ENCODE measurements at regions not wholly inside any gene's neighbourhood (a gene's known extent, or its start where the extent isn't known, plus 50 kb on each side); places are given as distances from the start of the nearest gene placed in this dataset.
"Not testable (repeated sequence)": the region's sequence is repeated elsewhere in the genome, so short reads cannot be mapped to it uniquely, and the experiment has no call there.

GRCh38 chr2:16755442-16755841 is 89.8 kb upstream of the CYRIA start:
- H3K36me3 Mint-ChIP-seq (ENCODE audit: insufficient read depth, unreplicated experiment) = no peaks in the 10 kb centered on the region

DNA sequence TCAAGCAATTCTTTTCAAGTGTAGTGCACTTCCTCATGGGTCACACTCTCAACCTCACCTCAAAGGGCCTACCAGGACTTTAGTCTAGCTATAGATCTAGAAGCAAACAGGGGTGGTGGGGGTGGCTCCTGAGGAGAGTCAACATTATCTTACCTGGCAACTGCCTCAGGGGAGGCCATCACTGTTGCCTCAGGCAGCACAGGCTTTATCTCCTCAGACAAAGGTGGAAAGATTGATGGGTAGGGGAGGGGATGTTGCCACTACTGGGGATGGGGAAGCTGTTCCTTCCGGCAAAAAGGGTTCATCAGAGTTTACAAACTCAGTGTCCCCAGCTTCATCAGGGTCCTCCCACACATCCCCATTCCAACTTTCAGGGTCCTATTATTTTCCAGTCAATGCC is 87.4 kb upstream of the CYRIA start:
- intact Hi-C loops (cut with micrococcal nuclease; ENCODE audit: unreplicated experiment); H3K4me1 Mint-ChIP-seq (ENCODE audit: low read depth, unreplicated experiment); CTCF ChIA-PET; H3K9me3 Mint-ChIP-seq (ENCODE audit: low read depth, unreplicated experiment); H3K27ac Mint-ChIP-seq (ENCODE audit: unreplicated experiment); H3K4me3 Mint-ChIP-seq (ENCODE audit: low read depth, unreplicated experiment); BruUV-seq (replicated peaks); DNase-seq; H3K36me3 Mint-ChIP-seq (ENCODE audit: insufficient read depth, unreplicated experiment): not testable (repeated sequence)
- peaks cover 73% of the 10 kb centered on the region for H3K27me3 Mint-ChIP-seq (ENCODE audit: unreplicated experiment)

More at GRCh38 chr2:16755442-16755841, 89.8 kb upstream of the CYRIA start:
- no peak overlapping the region for H3K27ac Mint-ChIP-seq (ENCODE audit: unreplicated experiment)
- TF ChIP-seq, protein P1, sequence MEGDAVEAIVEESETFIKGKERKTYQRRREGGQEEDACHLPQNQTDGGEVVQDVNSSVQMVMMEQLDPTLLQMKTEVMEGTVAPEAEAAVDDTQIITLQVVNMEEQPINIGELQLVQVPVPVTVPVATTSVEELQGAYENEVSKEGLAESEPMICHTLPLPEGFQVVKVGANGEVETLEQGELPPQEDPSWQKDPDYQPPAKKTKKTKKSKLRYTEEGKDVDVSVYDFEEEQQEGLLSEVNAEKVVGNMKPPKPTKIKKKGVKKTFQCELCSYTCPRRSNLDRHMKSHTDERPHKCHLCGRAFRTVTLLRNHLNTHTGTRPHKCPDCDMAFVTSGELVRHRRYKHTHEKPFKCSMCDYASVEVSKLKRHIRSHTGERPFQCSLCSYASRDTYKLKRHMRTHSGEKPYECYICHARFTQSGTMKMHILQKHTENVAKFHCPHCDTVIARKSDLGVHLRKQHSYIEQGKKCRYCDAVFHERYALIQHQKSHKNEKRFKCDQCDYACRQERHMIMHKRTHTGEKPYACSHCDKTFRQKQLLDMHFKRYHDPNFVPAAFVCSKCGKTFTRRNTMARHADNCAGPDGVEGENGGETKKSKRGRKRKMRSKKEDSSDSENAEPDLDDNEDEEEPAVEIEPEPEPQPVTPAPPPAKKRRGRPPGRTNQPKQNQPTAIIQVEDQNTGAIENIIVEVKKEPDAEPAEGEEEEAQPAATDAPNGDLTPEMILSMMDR (IDR thresholded peaks at IDR 0.05; ENCODE audit: unreplicated experiment) = no peak
- H3K4me3 Mint-ChIP-seq (ENCODE audit: low read depth, unreplicated experiment) = no peak overlapping the region
- no peaks in the 10 kb centered on the region for H3K9me3 Mint-ChIP-seq (ENCODE audit: low read depth, unreplicated experiment)
- BruUV-seq (replicated peaks) = no TSS peak
- intact Hi-C loops (cut with micrococcal nuclease; ENCODE audit: unreplicated experiment) = no loop called here
- H3K27me3 Mint-ChIP-seq (ENCODE audit: unreplicated experiment) = peaks cover 70% of the 10 kb centered on the region
- CTCF ChIA-PET = interaction anchor here (0.8 to 1.4 kb wide), 2 partner anchors 16 to 142 kb away, joined by 5 to 9 read pairs; no protein-coding TSS in a partner anchor
- DNase-seq = no peak
- H3K4me1 Mint-ChIP-seq (ENCODE audit: low read depth, unreplicated experiment) = no peaks in the 10 kb centered on the region

DNA sequence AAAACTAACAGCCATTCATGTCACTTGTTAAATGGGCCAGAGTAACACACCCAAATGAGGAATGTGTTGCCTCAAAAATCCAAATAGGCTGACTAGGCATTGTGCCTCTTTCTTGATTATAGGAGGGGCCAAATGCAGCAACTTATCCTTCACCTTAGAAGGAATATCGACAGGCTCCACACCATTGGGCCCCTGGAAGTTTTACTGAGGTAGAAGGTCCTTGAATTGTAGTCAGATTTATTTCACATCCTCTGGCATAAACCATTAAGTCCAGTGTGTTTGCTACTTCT is 85.2 kb upstream of the CYRIA start:
- DNase-seq; CTCF ChIA-PET; intact Hi-C loops (cut with micrococcal nuclease; ENCODE audit: unreplicated experiment); H3K4me3 Mint-ChIP-seq (ENCODE audit: low read depth, unreplicated experiment); BruUV-seq (replicated peaks); H3K27ac Mint-ChIP-seq (ENCODE audit: unreplicated experiment); H3K36me3 Mint-ChIP-seq (ENCODE audit: insufficient read depth, unreplicated experiment); H3K4me1 Mint-ChIP-seq (ENCODE audit: low read depth, unreplicated experiment); H3K9me3 Mint-ChIP-seq (ENCODE audit: low read depth, unreplicated experiment): not testable (repeated sequence)
- peaks cover 73% of the 10 kb centered on the region for H3K27me3 Mint-ChIP-seq (ENCODE audit: unreplicated experiment)

DNA sequence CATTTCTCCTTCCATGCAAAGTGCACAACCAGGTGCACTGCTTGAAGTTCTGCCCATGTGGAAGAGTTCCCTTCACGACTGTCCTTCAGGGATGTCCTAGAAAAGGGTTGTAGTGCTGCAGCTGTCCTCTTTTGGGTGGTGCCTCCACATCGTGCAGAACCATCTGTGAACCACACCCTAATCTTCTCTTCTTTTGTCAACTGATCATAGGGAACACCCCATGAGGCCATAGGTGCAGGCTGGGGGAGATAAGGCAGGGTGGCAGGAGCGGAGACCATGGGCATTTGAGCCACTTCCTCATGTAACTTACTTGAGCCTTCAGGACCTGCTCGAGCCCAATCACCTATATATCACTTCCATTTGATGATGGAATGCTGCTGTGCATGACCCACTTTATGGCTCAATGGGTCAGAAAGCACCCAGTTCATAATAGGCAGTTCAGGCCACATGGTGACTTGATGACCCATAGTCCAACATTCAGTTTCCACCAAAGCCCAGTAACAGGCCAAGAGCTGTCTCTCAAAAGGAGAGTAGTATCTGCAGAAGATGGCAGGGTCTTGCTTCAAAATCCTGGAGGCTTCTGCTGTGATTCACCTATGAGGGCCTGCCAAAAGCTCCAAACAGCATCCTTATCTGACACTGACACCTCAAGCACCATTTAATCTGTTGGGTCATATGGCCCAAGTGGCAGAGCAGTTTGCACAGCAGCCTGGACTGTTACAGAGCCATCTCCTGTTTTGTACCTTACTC is 84.7 kb upstream of the CYRIA start:
- DNase-seq = no peak
- Mint-ChIP-seq H3K4me3 (ENCODE audit: low read depth, unreplicated experiment) (no peak overlapping the region), H3K9me3 (ENCODE audit: low read depth, unreplicated experiment) (peaks cover 2% of the 10 kb centered on the region), H3K36me3 (ENCODE audit: insufficient read depth, unreplicated experiment) (no peaks in the 10 kb centered on the region), H3K27ac (ENCODE audit: unreplicated experiment) (no peak overlapping the region), H3K4me1 (ENCODE audit: low read depth, unreplicated experiment) (no peaks in the 10 kb centered on the region), H3K27me3 (ENCODE audit: unreplicated experiment) (peaks cover 73% of the 10 kb centered on the region)
- BruUV-seq (replicated peaks) = no TSS peak
- TF ChIP-seq, protein P1 (IDR thresholded peaks at IDR 0.05; ENCODE audit: unreplicated experiment) = no peak
- CTCF ChIA-PET = no interaction called here
- intact Hi-C loops (cut with micrococcal nuclease; ENCODE audit: unreplicated experiment) = no loop called here

GRCh38 chr2:16748511-16749266 is 83.1 kb upstream of the CYRIA start:
- BruUV-seq (replicated peaks); intact Hi-C loops (cut with micrococcal nuclease; ENCODE audit: unreplicated experiment); CTCF ChIA-PET; DNase-seq; H3K4me1 Mint-ChIP-seq (ENCODE audit: low read depth, unreplicated experiment); H3K36me3 Mint-ChIP-seq (ENCODE audit: insufficient read depth, unreplicated experiment); H3K27ac Mint-ChIP-seq (ENCODE audit: unreplicated experiment); H3K4me3 Mint-ChIP-seq (ENCODE audit: low read depth, unreplicated experiment); H3K9me3 Mint-ChIP-seq (ENCODE audit: low read depth, unreplicated experiment): not testable (repeated sequence)
- peaks cover 60% of the 10 kb centered on the region for H3K27me3 Mint-ChIP-seq (ENCODE audit: unreplicated experiment)
